NAMALWA (cell line): ENCODE measurements at regions not wholly inside any gene's neighbourhood (a gene's known extent, or its start where the extent isn't known, plus 50 kb on each side); places are given as distances from the start of the nearest gene placed in this dataset.

ENCODE experiments used
- DNase-seq: peaks from one replicate; pipeline ENCODE4 v3.0.0-alpha.2; 2015; ENCODE audit warnings: low spot score

DNA sequence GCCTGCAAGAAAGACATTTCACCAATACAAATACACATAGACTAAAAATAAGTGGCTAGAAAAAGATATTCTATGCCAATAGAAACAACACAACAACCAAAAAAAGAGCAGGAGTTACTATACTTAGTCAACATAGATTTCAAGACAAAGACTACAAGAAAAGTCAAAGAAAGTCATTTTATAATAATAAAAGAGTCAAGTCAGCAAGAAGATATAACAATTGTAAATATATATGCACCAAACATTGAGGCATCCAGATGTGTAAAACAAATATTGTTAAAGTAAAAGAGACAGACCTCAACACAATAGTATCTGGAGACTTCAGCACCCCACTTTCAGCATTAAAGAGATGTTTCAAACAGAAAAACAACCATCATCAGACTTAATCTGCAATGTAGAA lies 104.6 kb downstream of the AMY1C start:
- no peak for DNase-seq

DNA sequence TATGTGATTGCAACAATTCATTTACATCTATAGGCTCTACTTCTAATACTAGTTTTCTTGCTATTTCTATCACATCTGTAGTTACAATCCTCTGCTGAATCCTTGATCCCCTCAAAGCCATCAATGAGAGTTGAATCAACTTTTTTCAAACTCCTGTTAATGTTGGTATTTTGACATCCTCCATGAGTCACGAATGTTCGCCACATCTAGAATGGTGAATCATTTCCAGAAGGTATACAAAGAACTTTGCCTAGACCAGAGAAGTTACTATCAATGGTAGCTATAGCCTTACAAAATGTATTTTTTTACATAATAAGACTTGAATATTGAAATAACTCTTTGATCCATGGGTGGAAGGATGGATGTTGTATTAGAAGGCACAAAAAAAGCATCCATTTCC lies 110.0 kb downstream of the AMY1C start:
- no peak for DNase-seq

DNA sequence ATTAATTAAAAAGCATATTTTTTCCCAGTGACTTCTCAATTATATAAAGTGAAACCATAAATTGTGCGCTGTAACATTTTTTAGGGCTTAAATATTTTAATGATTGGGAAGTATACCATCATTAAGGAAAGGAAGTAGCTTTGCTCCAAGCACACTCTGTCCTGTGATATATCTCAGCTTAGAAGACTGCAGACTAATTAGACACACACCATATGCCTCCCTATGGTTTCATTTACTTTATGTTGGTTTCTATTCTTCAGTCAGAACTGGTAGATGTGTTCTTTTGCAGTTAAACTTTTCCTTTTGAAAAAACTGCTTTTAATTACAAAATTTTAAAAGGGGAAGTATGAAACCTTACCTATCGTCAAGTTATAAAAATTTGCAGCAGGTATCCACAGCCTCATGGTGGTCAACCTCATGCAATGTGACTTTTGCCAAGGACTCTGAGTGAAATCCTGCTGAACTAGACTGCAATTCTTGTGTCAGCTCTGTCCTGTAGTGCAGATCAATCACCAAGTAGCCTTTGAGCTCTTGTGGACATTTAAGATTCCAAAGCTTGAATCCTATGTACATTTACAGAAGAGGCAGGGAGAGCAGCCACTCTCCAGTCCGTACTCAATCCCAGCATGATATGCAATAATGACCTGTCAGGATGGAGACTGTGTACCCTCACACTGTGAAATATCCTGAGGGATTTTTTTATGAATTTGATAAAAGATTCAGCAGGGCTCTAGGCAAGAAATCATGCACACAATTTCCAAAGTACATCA lies 149.1 kb downstream of the AMY1C start:
- DNase-seq: no peak

DNA sequence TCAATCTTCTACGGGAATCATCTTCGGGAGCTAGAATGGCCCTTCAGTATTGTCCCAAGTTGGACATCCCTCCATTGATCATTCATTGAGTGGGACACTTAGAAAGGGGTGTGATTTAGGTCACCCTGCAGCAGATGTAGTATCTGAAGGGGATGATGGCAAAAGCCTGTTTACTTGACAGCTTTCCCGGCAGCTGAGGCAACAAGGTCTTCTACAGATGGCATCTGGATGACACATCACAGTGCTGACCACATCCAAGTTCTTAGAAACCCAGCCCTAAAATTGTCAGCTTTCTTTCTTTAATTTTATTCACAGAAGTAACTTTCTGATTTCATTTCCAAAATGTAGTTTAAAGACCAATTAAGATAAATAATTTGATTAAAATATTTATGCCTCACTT lies 150.3 kb downstream of the AMY1C start:
- no peak for DNase-seq

DNA sequence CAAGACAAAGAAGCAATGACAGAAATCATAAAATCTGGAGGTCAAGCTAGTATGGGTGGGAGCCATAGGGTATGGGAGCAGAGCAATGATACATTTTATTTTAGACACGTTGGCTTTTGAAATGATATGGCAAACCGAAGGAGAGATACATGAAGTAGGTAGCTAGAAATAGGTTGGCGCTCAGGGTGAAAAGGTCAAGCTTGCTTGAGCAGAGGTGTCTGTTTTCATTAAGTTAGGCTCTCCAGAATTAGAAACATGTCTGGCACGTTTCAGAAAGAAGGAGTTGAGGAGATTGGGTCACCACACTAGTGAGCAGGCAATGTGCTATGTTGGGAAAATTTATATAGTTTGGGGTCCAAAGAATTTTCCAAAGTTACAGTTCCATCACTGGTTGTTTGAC lies 151.4 kb downstream of the AMY1C start:
- DNase-seq: no peak

DNA sequence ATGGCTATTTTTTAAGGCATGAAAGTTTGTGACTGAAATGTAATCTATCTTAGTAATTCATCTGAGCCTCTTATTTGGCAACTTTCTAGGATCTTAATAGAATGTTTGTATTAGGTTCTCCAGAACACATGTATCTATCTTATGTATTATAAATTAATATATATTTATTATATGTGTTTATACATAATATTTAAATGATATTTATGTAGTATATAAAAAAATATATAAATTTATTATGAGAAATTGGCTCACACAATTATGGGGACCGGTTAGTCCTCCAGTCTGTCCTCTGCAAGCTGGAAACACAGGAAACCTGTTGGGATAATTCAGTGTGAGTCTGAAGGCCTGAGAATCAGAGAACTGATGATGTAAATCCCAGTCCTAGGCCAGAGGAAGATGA lies 155.7 kb downstream of the AMY1C start:
- no peak for DNase-seq

DNA sequence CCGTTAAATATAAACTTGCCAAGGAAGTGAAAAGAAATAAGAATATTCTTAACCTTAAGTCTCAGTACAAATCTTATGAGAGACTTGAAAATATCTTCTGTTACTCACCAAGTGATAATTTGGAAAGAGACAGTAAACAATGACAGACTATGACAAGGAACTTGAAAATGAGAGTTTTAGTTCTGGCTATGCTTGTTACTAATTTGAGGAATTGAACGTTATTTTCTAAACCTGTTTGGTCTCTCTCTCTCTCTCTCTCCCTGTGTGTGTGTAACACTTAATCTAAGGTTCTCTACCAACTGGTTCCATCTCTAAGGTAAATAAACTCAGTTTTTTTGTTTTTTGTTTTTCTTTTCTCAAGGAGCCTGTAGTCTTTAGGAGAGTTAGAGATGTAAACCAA lies 161.8 kb downstream of the AMY1C start:
- DNase-seq: no peak

DNA sequence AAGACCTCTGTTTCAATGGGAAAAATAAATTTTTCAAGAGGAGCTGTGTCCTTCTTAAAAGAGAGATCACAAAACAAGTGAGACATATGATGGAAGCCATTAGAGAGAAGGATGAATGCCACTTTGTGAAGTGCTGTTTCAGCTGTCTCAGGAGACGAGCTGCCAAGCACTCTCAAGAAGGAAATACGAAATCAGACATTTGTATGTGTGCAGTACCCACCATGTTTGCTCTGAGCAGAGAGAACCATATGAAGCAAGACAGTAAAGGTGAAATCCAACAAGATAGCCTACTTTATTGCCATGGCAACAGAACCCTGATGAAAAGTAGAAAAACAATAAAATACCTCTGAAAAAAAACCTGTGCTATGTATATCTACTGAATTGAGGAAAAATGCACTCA lies 168.1 kb downstream of the AMY1C start:
- DNase-seq: no peak

DNA sequence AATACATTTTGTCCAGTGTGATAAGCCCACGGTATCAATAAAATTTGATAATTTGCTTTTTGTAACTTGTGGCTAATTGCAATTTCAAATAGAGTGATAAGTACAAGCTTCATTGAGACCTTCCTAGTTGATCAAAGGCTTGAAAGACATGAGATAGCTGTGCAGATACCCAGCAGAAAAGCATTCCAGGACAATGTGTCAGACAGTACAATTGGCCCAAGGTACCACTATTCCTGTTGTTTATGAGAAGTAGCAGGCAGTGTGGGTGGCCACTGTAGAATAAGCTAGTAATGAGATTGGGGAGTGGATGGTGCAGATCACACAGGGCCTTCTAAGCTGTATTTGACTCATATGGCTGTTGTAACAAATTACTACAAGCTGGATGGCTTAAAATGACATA lies 182.2 kb downstream of the AMY1C start:
- no peak for DNase-seq

DNA sequence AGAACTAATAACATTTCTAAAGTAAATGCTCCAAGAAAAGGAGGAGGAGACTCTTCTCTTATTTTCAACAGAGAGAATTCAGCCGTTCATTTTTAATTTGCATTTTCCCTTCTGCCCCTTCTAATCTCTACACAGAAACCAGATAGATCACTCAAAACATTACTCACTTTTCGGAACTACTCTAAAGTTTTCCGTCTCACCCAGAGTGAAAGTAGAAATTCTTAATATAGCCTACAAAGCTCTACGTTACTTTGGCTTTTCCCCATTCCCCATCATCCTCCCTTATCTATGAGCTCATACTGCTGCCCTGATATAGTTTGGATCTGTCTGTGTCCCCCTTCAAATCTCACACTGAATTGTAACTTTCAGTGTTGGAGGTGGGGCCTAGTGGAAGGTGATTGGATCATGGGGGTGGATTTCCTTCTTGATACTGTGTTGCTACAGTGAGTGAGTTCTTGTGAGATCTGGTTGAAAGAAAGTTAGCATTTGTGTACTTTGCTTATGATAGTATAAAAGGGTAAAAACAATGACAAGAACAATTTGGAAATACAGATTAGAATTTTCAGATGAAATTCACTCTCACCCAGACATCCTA lies 188.2 kb downstream of the AMY1C start:
- no peak for DNase-seq

DNA sequence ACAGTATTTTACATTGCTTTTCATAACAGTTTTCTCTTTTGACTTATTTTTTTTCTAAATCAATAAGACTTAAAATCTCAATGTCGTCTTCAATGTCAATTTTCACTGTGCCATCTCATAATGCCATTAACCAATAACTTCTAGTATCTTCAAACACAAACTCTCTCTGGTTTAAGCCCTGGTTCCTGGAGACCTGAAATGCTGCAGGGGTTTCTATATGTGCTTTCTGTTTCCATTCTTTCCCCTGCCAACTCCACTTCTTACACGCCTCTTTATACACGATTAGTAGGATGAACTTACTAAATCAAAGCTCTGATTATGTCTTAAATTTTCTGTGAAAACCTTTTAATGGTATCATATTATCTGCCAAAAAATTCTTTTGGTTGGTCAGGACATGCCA lies 191.4 kb downstream of the AMY1C start:
- DNase-seq: no peak

DNA sequence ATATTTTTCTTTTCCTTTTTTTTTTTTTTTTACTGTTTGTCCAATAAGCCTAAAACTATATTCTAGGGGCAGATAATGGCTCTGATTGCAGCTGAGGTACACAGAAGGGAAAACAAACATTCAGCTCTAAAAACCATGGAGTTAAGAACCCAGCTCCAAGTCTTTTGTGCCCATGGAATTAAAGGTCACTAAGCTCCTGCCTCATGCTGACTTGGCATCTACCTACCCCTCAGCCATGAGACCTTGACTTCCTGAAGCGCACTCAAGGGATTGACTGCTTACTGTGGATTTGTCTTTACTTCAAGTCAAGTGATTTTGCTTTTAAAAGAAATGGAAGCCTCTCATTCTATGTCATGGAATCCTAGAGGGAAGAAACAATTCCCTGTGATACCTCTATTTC lies 192.3 kb downstream of the AMY1C start:
- no peak for DNase-seq

DNA sequence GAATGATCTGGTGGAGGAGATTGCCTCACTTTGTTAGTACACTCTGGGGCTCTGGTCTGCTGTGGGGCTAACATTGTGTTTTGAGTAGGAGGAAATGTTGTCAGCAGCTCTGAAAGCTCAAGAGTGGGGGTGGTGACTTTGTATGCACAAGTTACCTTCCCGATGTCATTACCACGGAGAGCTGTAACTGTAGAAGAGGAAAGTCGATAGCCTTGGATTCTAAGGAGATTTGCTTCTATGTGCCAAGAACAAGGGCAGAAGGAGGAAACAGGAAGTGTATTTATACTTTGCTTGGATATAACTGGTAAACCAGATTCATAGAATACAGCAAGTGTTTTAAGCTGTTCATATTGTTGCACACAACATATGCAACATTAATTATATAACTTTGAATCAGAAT lies 196.1 kb downstream of the AMY1C start:
- DNase-seq: no peak

DNA sequence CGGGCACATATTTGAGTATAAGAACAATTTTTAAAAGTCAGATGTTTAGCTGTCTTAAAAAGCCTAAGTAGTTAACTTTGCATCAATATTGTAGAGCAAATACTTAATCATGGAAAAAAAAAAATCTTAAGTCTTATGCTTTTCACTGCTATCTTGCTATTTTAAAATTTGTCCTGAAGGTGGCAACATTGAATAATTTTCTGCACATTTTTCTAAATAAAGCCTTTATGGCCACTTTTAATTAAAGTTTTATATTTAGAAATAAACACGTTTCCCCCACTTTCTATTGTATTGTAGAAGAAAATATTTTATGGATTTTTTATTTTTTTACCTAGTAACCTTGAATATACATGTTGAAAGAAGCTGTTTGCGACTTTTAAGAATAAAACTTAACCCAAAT lies 198.8 kb downstream of the AMY1C start:
- peak; percentile 37 for DNase-seq

DNA sequence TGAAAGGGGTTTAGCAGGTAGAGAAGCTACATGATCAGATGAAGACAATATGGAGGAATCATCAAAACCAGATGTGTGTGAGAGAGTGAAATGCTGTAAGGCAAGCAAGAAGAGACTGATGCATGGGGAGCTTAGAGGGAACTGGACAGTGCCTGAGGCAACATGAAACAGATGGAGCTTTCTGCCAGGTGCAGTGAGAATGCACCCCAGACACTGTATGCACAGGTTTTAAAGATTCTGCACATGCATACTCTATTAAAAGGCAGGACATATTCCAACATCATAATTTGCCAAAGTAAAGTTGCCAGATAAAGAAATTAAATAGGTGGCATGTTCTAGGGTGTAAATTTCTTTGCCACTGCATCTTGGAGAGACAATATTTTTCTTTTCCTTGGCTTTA lies 200.1 kb downstream of the AMY1C start:
- no peak for DNase-seq

DNA sequence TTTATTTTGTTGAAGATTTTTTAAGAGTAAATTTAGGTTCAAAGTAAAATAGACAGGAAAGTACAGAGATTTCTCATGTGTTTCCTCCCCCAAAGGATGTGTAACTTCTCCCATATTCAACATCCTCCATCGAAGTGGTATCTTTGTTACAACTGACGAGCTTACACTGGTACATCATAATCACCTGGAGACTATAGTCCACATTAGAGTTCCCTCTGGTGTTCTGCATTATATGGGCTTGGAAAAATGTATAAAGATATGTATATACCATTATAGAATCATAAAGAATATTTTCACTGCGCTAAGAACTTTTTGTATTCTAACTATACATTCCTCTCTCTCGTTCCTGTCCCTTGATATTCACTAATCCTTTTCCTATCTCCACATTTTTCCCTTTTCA lies 203.7 kb downstream of the AMY1C start:
- DNase-seq: no peak

DNA sequence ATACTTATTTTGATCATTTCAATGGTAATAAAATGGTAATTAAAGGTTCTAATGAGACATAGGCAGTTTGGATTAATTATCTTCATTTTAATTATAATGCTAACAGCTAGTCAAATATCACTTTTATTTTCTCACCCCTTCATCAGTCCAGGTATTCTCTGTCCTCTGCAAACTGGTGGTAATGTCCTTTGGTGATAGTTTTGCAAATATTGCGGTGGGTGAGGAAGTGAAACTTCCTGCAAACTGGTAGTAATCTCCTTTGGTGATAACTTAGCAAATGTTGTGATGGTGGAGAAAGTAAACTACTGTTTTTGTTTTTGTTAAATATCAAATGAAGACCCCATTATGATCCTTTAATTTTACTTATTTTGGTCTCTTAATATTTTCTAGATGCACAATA lies 209.0 kb downstream of the AMY1C start:
- DNase-seq: no peak

DNA sequence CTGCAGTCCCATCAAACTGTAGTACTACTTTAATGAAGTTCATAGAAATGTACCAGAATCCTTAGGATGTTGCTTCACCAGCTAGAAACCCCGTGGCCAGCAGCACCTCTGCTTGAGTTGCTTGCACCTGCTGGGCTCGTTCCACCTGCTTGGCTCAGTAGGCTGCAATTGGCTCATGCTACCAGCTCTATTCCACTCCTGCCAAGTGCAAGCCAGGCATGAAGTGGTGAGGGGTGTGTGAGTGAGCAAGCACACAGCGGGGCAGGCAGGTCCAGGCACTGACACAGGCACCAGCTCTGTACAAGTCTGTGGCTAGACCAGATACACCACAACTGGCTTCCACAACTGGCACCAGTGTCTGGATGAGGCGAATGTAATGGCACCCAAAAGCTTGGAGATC lies 209.9 kb downstream of the AMY1C start:
- no peak for DNase-seq

DNA sequence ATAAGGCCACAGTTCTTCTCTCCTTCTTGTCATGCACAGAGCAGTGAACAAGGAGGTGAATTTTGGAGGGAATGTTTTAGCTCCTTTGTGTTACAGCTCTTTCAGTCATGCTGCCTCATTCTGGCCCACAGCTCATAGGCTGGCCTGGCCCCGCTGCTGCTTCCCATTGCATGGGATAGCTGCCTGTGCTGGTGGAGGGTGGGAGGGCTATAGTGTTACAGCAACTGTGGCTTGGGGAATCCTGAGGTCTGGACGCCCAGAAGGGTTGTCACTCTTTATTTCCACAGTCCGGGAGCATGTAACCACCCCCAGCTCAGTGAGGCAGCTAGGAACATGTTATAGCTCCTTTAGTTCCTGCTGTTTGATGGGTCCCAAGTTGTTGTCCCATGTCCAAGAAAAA lies 210.3 kb downstream of the AMY1C start:
- DNase-seq: no peak

DNA sequence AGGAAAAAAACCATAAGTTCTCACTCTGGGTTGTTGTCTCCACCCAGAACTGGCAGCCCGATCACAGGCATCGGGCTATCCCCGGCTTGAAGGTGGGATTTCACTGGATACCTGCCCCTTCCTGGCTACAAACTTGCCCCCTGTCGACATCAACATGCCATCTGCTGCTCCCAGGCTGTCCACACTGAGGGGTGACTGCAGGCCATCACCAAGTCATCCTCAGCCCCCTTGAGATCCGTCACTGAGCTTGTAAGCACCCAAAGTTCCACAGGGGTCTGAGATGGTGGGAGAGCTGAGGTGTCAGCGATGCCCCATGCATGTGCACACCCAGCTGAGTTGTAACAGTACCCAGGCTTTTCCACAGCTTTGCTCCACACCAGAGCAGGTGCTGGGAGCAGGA lies 211.0 kb downstream of the AMY1C start:
- no peak for DNase-seq

DNA sequence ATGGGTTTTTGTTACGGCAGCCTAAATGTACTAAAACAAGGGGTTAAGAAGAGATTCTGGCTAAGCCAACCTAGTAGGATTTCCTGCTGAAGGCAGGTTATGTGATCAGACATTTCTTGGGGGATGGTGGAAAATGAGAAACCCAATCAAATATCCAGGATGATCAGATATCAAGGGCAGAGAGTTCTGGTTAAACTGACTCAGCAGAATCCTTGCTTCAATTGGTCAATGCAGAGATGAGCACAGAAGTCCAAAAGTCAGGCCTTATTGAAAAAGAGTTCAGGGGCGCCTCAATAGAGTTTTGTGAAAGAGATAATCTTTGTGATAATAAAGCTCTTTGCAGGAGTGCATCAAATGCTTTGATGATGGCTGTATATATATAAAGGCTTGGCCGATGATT lies 237.1 kb downstream of the AMY1C start:
- DNase-seq: no peak

DNA sequence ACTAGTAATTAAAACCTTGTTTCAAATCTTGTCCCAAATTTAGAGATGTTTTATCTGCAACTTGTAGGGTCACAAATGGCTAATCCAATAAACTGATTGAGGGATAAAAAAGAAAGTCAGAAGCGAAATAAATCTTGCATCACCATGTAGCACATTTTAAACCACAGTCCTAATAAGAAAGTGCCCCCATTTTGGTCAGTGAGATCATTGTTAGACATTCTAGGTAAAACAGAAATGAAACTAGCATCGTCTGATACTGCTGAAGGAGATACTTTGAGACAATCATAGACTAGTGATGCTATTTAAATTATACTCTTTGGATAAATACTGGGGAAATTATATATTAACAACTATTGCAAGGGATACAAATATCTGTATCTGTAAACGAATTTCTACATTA lies 247.9 kb downstream of the AMY1C start:
- DNase-seq: no peak

DNA sequence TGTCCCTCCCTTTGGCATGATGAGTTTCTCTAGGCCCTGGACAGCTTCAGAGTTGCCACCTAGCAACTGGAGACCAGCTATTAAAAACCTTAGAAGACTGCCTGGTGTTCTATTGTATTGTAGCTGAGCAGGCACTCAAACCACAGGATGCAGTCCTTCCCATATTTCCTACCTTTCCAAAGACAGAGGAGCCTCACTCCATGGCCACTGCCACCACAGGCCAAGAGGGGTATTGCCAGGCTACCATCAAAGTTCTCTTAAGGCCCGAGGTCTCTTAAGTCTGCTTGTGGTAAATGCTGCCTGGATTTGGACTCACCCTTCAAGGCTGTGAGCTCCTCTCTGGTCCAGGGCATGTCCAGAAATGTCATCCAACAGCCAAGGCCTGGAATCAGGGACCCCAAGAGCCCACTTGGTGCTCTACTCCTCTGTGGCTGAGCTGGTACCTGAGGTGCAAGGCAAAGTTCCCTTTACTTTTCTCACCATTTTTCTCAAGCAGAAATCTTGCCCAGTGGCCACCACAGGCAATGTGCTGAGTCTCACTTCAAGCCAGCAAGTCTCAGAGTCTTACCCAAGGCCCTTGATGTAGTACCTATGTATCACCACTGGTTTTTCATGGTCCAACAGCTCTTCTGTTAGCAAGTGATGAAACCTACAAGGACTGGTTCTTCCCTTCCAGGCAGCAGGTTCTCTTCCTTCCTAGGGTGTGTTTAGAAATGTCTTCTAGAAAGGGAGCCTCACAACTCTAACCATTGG lies 269.4 kb downstream of the AMY1C start:
- DNase-seq: peak; percentile 11

DNA sequence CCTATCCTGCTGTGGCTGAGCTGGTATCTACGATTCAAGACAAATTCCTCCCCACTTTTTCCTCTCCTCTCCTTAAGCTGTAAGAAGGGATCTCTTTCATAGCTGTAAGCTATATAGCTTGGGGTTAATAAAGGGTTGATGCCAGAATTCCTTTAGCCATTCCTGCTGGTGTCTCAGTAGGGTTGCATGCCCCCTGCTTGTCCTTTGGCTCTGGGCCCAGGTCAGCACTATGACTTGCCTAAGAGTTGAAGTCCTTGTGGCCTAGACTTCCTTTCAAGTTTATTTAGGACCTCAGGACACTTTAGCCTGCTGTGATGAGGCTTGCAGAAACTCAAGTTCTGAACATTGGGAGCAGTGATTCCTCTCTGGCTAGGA lies 270.0 kb downstream of the AMY1C start:
- DNase-seq: no peak
